ENCODE measurements at regions not wholly inside any gene's neighbourhood (a gene's known extent, or its start where the extent isn't known, plus 50 kb on each side); places are given as distances from the start of the nearest gene placed in this dataset.

DNA sequence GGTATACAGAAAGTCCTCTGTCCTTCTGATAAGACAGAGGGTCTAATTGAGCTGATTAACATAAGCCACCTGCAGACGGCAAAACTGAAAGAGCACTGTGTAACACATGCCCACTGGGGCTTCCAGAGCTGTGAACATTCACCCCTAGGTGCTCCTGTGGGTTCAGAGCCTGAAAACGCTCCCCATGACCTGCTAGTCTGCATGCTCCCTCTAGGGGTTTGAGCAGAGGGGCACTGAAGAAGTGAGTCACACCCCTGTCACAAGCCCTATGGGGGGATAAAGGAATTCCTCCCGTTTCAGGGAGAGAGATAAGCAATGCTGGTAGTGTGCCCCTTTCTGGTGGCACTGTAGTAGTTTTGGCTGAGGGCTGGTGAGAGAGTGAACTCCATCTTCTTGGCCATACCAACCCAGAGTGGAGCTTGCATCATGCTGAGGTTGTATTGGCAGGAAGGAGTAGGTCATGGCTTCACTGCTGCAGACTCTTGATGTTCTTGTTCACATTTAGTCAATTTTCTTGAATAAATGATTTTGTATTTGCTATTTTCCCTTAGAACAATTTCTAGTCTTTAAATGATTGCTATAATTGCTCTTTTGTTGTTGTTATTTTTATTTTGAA is 637.5 kb upstream of the MAN1A1 start:
- no peak overlapping the region for H3K4me3 Mint-ChIP-seq
- Histone ChIP-seq H3K4me2 (replicated peaks; ENCODE audit: extremely low read depth, low read length, poor library complexity, severe bottlenecking) (no peak overlapping the region), H4K20me1 (ENCODE audit: insufficient read depth, low read length) (no peaks in the 10 kb centered on the region), H3K9me3 (replicated peaks in 1 of 2; ENCODE audit: control insufficient read depth in 1 of 2, insufficient read depth in 1 of 2, low read length in 2 of 2) (no peaks in the 10 kb centered on the region), H3K4me3 (replicated peaks in 1 of 3; ENCODE audit: low read depth in 2 of 3, low read length in 3 of 3) (no peak overlapping the region), H3K27ac (ENCODE audit: low read depth in 1 of 2, low read length in 2 of 2) (no peak overlapping the region), H3K79me2 (ENCODE audit: insufficient read depth, low read length) (no peaks in the 10 kb centered on the region), H3K36me3 (replicated peaks in 1 of 2; ENCODE audit: control insufficient read depth in 1 of 2, insufficient read depth in 2 of 2, low read length in 2 of 2) (no peaks in the 10 kb centered on the region), H3K4me1 (ENCODE audit: control insufficient read depth in 1 of 2, insufficient read depth in 2 of 2, low read length in 2 of 2) (no peaks in the 10 kb centered on the region), H2AFZ (ENCODE audit: insufficient read depth, low read depth, low read length, poor library complexity, severe bottlenecking) (no peak overlapping the region), H3K9ac (ENCODE audit: insufficient read depth, low read length, poor library complexity, severe bottlenecking) (no peak overlapping the region), H3K27me3 (ENCODE audit: control insufficient read depth in 2 of 2, insufficient read depth in 2 of 2, low read length in 2 of 2) (no peaks in the 10 kb centered on the region)
- TF ChIP-seq, protein P1, sequence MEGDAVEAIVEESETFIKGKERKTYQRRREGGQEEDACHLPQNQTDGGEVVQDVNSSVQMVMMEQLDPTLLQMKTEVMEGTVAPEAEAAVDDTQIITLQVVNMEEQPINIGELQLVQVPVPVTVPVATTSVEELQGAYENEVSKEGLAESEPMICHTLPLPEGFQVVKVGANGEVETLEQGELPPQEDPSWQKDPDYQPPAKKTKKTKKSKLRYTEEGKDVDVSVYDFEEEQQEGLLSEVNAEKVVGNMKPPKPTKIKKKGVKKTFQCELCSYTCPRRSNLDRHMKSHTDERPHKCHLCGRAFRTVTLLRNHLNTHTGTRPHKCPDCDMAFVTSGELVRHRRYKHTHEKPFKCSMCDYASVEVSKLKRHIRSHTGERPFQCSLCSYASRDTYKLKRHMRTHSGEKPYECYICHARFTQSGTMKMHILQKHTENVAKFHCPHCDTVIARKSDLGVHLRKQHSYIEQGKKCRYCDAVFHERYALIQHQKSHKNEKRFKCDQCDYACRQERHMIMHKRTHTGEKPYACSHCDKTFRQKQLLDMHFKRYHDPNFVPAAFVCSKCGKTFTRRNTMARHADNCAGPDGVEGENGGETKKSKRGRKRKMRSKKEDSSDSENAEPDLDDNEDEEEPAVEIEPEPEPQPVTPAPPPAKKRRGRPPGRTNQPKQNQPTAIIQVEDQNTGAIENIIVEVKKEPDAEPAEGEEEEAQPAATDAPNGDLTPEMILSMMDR (IDR thresholded peaks at IDR 0.05): no peak
- H3K4me1 Mint-ChIP-seq: peaks cover 6% of the 10 kb centered on the region
- no peak overlapping the region for H3K27ac Mint-ChIP-seq
- WGBS (ENCODE audit: insufficient coverage): 100% methylated on average over 2 of the region's 3 CpGs
- DNase-seq: no peak
- no peaks in the 10 kb centered on the region for H3K36me3 Mint-ChIP-seq
- peaks cover 0 to 5% (median 0%) of the 10 kb centered on the region in 7 donors for H3K9me3 Mint-ChIP-seq
- peaks cover 0 to 1% (median 0%) of the 10 kb centered on the region in 3 donors for H3K27me3 Mint-ChIP-seq (ENCODE audit: low read depth in 3 of 3)
- intact Hi-C loops (cut with micrococcal nuclease): no loop called here

- Mint-ChIP-seq H3K36me3 (no peaks in the 10 kb centered on the region), H3K27me3 (ENCODE audit: low read depth in 3 of 3) (peaks cover 0 to 1% (median 0%) of the 10 kb centered on the region in 3 donors), H3K27ac (no peak overlapping the region), H3K9me3 (peaks cover 0 to 5% (median 0%) of the 10 kb centered on the region in 7 donors), H3K4me1 (peaks cover 6% of the 10 kb centered on the region), H3K4me3 (no peak overlapping the region)
- no peaks in the 10 kb centered on the region for H3K9me3 ChIP-seq (replicated peaks in 1 of 2; ENCODE audit: control insufficient read depth in 1 of 2, insufficient read depth in 1 of 2, low read length in 2 of 2)
- TF ChIP-seq, protein P1 (IDR thresholded peaks at IDR 0.05): no peak
- no peak overlapping the region for H3K4me3 ChIP-seq (replicated peaks in 1 of 3; ENCODE audit: low read depth in 2 of 3, low read length in 3 of 3)
- H3K79me2 ChIP-seq (ENCODE audit: insufficient read depth, low read length): no peaks in the 10 kb centered on the region
- intact Hi-C loops (cut with micrococcal nuclease): no loop called here
- H3K36me3 ChIP-seq (replicated peaks in 1 of 2; ENCODE audit: control insufficient read depth in 1 of 2, insufficient read depth in 2 of 2, low read length in 2 of 2): no peaks in the 10 kb centered on the region
- H2AFZ ChIP-seq (ENCODE audit: insufficient read depth, low read depth, low read length, poor library complexity, severe bottlenecking): no peak overlapping the region
- H3K4me2 ChIP-seq (replicated peaks; ENCODE audit: extremely low read depth, low read length, poor library complexity, severe bottlenecking): no peak overlapping the region
- no peak overlapping the region for H3K27ac ChIP-seq (ENCODE audit: low read depth in 1 of 2, low read length in 2 of 2)
- no peak overlapping the region for H3K9ac ChIP-seq (ENCODE audit: insufficient read depth, low read length, poor library complexity, severe bottlenecking)
- no peaks in the 10 kb centered on the region for H4K20me1 ChIP-seq (ENCODE audit: insufficient read depth, low read length)
- H3K27me3 ChIP-seq (ENCODE audit: control insufficient read depth in 2 of 2, insufficient read depth in 2 of 2, low read length in 2 of 2): no peaks in the 10 kb centered on the region
- no CpG with 5 or more reads among the region's 4 CpGs for WGBS (ENCODE audit: insufficient coverage)
- peak in 1 of 3 donors; percentile 5 for DNase-seq
- H3K4me1 ChIP-seq (ENCODE audit: control insufficient read depth in 1 of 2, insufficient read depth in 2 of 2, low read length in 2 of 2): no peaks in the 10 kb centered on the region
Observed at GRCh38 chr6:119985952-119986736, 636.6 kb upstream of the MAN1A1 start.
